PFSK-1 (cell line): ENCODE measurements at regions not wholly inside any gene's neighbourhood (a gene's known extent, or its start where the extent isn't known, plus 50 kb on each side); places are given as distances from the start of the nearest gene placed in this dataset.

ENCODE experiments used
- POLR2AphosphoS5 ChIP-seq: IDR thresholded peaks from 2 replicates; pipeline ENCODE4 v1.6.1; 2012; ENCODE audit warnings: low read depth, mild to moderate bottlenecking, control low read depth, low read length, moderate library complexity
- TF ChIP-seq, protein P1 (sequence below), 2 experiments: IDR thresholded peaks; 2 replicates each; pipeline versions ENCODE4 v1.6.1 to v1.8.0; 2011 to 2012; ENCODE audit warnings: low read depth in 2 of 2, low read length in 2 of 2, control low read depth in 1 of 2, inconsistent platforms in 1 of 2, mild to moderate bottlenecking in 1 of 2, moderate library complexity in 1 of 2; ENCODE audit not compliant: insufficient read depth in 1 of 2

GRCh38 chr3:65013053-65013452 is 325.3 kb upstream of the ADAMTS9 start:
- no peak for TF ChIP-seq POLR2AphosphoS5
- TF ChIP-seq, protein P1, sequence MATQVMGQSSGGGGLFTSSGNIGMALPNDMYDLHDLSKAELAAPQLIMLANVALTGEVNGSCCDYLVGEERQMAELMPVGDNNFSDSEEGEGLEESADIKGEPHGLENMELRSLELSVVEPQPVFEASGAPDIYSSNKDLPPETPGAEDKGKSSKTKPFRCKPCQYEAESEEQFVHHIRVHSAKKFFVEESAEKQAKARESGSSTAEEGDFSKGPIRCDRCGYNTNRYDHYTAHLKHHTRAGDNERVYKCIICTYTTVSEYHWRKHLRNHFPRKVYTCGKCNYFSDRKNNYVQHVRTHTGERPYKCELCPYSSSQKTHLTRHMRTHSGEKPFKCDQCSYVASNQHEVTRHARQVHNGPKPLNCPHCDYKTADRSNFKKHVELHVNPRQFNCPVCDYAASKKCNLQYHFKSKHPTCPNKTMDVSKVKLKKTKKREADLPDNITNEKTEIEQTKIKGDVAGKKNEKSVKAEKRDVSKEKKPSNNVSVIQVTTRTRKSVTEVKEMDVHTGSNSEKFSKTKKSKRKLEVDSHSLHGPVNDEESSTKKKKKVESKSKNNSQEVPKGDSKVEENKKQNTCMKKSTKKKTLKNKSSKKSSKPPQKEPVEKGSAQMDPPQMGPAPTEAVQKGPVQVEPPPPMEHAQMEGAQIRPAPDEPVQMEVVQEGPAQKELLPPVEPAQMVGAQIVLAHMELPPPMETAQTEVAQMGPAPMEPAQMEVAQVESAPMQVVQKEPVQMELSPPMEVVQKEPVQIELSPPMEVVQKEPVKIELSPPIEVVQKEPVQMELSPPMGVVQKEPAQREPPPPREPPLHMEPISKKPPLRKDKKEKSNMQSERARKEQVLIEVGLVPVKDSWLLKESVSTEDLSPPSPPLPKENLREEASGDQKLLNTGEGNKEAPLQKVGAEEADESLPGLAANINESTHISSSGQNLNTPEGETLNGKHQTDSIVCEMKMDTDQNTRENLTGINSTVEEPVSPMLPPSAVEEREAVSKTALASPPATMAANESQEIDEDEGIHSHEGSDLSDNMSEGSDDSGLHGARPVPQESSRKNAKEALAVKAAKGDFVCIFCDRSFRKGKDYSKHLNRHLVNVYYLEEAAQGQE (IDR thresholded peaks at IDR 0.05; ENCODE audit: insufficient read depth in 1 of 2, low read depth in 2 of 2, low read length in 2 of 2), result no peak
